SIG-M5 (cell line): ENCODE measurements at regions not wholly inside any gene's neighbourhood (a gene's known extent, or its start where the extent isn't known, plus 50 kb on each side); places are given as distances from the start of the nearest gene placed in this dataset.
A peak's percentile ranks its signal among the peaks of the same experiment; 100 is the strongest.

Experiments
- DNase-seq: peaks from one replicate; lab custom pipeline; 2025; lab: John Stamatoyannopoulos, UW

DNA sequence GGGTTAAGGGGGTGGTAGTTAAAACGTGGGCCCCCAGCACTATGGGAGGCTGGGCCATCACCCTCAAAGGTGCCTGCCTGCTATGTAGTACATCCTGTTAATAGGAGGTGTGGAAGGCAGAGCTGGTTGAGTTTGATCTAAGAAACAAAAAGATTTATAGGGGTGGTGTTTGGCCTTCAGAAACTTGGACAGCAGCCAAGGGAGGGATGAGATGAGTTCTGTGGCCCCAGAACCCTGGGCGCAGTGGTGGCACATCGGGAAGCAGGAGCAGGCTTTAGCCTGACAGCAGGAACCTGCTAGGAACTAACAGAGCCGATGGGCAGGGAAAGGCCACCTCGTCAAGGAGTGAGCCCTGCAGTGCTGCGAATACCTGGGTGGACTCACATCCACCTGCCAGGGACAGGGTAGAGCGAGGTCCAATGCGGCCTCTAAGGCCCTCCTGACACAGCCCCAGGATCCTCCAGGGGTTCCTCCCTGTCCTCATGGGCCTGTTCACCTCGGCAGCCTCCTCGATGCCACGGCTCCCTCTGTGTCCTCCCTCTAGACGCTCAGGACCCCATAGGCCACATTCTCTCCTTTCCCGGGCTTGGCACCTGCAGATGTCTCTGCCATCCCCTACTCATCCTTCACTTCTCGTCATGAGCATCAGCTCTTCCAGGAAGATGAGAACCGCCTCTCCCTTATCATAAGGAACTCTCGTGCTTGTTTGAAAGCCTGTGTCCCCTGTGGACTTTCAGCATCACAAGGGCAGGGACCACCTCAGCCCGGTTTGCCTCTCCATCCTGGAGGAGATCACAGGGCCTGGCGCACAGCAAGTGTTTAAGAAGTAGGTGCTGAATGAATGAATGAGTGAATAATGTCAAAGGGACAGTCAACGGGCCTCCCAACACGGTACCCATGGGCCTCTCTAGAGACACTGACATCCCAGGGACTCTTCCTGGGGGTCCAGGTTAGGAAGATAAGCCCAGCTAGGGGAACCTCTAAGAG is 103.5 kb upstream of the TNRC6C start:
- no peak for DNase-seq

GRCh38 chr17:77856551-77857305 is 101.8 kb upstream of the TNRC6C start:
- DNase-seq, result no peak

GRCh38 chr17:77857306-77857555 is 101.3 kb upstream of the TNRC6C start:
- DNase-seq, result no peak

GRCh38 chr17:77857613-77858012 is 100.9 kb upstream of the TNRC6C start:
- no peak for DNase-seq

DNA sequence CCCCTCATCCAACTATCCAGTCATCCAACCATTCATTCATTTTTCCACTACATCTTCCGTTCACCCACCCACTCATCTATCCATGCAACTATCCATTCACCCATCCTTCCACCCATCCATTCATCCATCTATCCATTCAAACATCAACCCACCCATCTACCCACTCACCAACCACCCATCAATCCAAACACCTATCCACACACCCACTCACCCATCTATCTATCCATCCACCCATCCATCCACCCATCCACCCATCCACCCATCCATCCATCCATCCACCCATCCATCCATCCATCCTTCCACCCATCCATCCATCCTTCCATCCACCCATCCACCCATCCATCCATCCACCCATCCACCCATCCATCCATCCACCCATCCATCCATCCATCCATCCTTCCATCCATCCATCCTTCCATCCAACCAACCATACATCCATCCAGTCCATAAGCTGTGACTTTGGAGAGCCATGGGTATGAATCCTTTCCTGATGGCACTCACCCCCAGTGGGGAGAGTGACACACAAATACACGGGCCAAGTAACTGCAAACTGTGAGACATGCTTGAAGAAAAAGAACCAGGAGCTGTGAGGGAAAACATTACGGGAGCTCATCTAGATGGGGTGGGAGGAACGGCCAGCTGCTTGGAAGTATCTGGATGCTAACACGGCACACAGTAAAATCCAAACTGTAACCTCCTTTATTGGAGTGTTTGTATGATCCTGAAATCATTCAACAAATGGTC is 100.0 kb upstream of the TNRC6C start:
- no peak for DNase-seq

DNA sequence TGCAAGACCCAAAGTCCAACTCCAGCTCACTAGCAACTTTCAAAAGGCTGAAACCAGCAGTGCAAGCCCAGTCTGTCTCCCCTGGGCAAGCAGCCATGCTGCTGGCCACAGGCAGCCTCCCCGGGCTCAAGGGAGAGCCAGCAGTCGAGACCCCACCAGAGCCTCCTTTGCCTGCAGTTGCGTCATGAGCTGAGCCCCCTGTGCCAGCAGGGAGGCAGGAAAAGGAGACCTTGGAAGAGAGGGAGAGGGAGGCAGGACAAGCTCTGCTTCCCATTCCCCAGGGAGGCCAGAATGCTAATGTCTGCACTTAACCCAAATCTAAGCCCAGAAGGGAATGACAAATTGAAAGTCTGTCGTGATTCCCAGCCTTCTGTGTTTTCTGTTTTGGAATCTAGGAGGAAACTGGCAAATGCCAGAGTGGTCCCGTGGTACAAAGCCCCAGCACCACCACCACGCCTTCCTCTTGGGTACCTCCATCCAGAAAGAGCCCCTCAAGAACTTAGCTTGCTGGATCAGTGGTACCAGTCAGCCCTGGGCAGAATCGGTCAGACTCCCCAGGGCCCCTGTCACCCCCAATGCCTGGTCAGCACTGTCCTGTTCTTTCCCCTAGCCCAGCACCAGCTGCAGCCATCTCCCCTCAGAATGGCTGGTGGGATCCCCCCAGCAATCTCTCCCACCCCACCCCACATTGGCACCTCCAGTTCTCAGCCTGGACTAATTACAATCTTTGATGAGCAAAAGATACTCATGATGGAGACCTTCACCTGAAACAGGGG is 99.3 kb upstream of the TNRC6C start:
- DNase-seq, result no peak

DNA sequence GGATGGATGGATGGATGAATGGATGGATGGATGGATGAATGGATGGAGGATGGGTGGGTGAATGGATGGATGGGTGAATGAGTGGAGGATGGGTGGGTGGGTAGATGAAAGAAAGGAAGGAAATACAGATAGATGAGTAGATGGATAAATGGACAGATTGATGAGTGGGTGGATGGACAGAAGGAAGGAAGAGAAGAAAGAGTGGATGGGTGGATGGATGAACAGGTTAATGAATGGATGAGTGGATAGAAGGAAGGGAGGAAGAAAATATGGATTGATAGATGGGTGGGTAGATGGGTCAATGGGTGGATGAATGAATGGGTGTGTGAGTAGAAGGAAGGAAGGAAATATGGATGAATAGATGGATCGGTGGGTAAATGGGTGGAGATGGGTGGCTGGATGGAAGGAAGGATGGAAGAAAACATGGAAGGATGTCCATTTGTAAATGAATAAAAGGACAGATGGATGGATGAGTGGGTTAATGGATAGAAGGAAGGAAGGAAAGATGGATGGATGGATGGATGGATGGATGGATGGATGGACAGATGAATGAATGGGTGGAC is 97.3 kb upstream of the TNRC6C start:
- no peak for DNase-seq

GRCh38 chr17:77861981-77862645 is 96.4 kb upstream of the TNRC6C start:
- DNase-seq, result no peak

- no peak for DNase-seq
Measured at GRCh38 chr17:77862890-77863813, 95.4 kb upstream of the TNRC6C start.

- DNase-seq, result no peak
Measured at GRCh38 chr17:77863814-77864161, 94.7 kb upstream of the TNRC6C start.

GRCh38 chr17:77864234-77865111 is 94.0 kb upstream of the TNRC6C start:
- DNase-seq, result no peak

DNA sequence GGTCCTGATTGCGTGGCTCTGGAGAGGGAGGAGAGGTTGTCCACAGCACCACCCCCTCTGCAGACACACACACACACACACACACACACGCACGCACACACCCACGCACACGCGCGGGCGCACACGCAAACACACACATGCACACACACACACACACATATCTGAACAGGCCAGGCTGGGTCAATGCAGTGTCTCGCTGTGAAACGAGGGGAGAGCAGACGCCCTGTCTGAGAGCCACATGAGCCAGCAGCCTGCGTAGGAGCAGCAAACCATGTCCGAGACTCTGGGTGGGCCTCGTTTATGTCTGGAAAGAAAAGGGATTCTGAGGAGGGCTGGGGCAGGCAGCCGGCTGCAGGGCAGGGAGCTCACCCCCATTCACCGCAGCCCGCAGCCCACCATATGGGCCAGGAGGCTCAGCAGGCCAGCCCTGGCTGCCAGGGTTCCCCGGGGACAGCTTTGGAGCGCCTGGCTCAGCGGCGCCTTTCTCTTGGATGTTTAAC is 93.3 kb upstream of the TNRC6C start:
- DNase-seq, result no peak

DNA sequence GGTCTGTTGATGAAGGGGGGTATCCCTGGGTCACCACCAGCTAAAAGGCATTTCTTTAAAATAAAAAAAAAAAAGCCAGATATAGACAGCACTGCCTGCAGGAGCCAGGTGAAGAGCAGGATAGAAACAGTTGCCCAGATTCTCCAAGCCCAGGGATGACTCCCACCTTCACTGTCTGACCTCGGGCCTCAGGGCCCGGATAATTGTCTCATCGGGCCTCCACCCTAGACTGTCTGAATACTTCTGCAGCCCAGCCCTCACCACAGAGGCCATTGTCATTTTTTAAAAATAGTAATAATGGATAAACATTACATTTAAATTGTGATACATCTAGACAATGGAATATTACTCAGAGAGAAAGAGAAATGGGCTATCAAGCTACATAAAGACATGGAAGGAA is 92.8 kb upstream of the TNRC6C start:
- DNase-seq, result no peak

DNA sequence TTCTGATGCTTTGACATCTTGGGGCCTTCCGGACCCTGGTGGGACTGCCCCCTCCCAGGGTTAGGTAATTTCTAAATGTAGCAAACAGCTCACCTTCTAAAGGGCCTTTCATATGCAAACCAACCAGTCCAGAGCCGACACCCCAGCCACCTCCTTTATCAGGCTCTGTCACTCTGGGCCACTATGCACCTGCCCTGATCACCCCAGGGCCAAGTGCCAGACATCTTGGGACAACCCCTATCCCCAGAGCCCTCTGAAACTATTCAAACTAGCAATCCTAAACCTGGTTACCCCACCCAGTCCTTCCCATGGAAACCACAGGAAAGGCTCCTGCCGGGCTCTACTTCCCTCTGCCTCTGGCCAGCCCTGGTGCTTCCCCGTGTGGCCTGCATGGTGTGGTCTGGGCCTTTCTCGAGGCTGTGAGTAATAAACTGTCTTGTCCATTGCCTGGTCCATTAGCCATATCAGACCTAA is 91.2 kb upstream of the TNRC6C start:
- DNase-seq, result no peak

DNA sequence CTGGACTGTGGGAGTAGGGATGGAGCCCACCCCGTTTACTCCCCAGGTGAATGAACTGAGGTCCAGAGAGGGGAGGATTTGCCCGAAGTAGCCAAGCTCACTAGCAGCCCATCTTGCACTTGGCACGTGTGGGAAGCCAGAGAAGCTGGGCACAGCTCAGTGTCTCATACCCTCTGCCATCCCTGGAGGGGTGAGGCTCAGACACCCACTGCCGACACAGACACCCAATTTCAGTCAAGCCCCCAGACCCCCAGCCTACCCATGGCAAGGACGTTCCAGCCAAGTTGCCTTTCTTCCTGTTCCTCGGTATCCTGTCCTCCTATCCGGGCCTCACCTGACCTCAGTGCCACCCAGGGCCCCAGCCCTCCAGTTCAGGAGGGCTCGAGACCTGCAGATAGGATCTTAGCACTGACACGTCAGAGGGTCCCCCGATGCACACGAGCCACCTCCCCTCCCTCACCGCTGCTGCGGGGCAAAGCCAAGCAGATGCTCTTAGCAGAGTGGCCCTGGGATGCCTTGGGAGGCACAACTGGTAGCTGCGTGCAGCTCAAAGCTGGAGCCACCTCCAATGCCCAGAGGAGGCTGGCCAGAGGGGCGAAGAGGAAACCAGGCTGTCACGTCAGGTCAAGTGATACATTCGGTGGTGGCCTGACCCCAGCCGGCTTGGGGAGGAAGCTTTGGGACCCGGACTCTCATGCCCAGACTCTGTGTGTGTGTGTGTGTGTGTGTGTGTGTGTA is 90.4 kb upstream of the TNRC6C start:
- no peak for DNase-seq

- no peak for DNase-seq
Measured at GRCh38 chr17:77869041-77869599, 89.4 kb upstream of the TNRC6C start.

DNA sequence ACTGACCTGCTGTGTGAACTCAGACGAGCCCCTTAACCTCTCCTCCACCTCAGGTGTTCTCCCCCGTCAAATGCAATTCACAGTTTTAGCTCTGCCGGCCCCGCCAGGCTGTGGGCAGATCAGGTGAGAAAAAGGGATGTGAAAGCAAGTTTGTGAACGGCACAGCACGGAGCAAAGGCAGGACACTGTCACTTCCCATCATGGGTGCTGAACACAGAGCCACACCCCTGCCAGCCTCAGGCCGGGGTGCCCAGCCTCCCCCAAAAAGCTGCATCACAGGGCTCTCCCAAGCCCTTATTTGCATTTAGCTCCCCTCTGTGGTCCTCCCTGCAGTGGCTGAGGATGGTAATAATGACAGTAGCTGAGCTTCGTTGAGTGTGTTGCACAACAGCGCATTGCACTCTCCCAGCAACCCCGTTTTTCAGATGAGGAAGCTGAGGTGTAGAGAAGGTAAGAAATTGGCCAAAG is 88.8 kb upstream of the TNRC6C start:
- peak; percentile 67 for DNase-seq

GRCh38 chr17:77872199-77872598 is 86.3 kb upstream of the TNRC6C start:
- no peak for DNase-seq
